ENCODE measurements at regions not wholly inside any gene's neighbourhood (a gene's known extent, or its start where the extent isn't known, plus 50 kb on each side); places are given as distances from the start of the nearest gene placed in this dataset.

DNA sequence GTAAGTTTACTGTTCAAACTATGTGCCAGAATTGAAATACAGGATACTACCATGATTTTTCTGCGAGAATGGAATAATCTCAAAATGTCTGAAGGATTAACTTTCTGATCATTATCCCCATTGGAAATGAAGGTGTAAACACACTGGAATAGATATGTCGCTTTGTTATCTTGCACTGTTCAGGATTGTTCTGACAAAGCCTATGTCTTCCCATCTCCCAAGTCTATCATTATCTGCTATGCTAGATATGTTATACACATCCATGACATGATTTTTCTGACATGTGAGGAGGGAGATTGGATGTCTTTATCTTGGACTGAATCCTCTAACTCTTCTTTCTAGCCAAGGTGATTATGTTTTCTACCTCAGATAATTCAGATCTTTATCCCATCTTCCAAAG lies 1239.3 kb upstream of the ADGRL4 start:
- Histone ChIP-seq H3K4me1 (ENCODE audit: control insufficient read depth, insufficient read depth, low read length) (no peaks in the 10 kb centered on the region), H3K9ac (ENCODE audit: extremely low read depth, low read length, poor library complexity, severe bottlenecking) (no peak overlapping the region), H3K4me3 (ENCODE audit: low read length) (no peak overlapping the region), H3K36me3 (ENCODE audit: control insufficient read depth, insufficient read depth, low read length) (no peaks in the 10 kb centered on the region), H3K27me3 (ENCODE audit: control insufficient read depth, insufficient read depth, low read length, poor library complexity, severe bottlenecking) (no peaks in the 10 kb centered on the region), H3K9me3 (ENCODE audit: control insufficient read depth, low read length) (peaks cover 28% of the 10 kb centered on the region), H3K27ac (ENCODE audit: low read depth, low read length) (no peak overlapping the region)
- Mint-ChIP-seq H3K4me3 (no peak overlapping the region), H3K27me3 (ENCODE audit: insufficient read depth) (no peaks in the 10 kb centered on the region), H3K27ac (no peak overlapping the region), H3K36me3 (ENCODE audit: low read depth) (peaks cover 2% of the 10 kb centered on the region), H3K4me1 (no peaks in the 10 kb centered on the region), H3K9me3 (peaks cover 25% of the 10 kb centered on the region)
- DNase-seq: no peak
- 91 to 100% methylated on average over 2 of the region's 2 CpGs for WGBS, 2 experiments (ENCODE audit: insufficient coverage in 1 of 2, insufficient read length in 1 of 2)
- TF ChIP-seq, protein P1, sequence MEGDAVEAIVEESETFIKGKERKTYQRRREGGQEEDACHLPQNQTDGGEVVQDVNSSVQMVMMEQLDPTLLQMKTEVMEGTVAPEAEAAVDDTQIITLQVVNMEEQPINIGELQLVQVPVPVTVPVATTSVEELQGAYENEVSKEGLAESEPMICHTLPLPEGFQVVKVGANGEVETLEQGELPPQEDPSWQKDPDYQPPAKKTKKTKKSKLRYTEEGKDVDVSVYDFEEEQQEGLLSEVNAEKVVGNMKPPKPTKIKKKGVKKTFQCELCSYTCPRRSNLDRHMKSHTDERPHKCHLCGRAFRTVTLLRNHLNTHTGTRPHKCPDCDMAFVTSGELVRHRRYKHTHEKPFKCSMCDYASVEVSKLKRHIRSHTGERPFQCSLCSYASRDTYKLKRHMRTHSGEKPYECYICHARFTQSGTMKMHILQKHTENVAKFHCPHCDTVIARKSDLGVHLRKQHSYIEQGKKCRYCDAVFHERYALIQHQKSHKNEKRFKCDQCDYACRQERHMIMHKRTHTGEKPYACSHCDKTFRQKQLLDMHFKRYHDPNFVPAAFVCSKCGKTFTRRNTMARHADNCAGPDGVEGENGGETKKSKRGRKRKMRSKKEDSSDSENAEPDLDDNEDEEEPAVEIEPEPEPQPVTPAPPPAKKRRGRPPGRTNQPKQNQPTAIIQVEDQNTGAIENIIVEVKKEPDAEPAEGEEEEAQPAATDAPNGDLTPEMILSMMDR (conservative IDR thresholded peaks at IDR 0.05): no peak

DNA sequence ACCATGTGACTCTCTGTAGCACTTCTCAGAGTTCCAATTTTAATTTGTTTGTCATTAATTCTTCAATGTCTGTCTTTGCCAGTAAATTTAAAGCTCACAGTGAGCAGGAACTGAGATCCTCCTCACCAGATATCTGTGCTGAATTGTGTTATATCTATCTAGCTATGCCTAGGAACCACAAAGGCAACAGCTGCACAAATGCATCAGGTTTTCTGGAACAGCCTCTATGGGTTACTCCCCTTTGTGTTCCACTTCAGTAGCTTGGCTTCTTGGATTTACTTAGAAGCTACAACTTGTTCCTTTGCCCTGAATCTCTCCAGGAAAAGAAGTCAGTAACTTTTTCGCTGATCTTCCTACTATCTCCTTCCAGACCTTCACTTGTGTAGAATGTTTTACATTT lies 1237.8 kb upstream of the ADGRL4 start:
- TF ChIP-seq, protein P1 (conservative IDR thresholded peaks at IDR 0.05): no peak
- Histone ChIP-seq H3K4me1 (ENCODE audit: control insufficient read depth, insufficient read depth, low read length) (no peaks in the 10 kb centered on the region), H3K27ac (ENCODE audit: low read depth, low read length) (no peak overlapping the region), H3K4me3 (ENCODE audit: low read length) (no peak overlapping the region), H3K27me3 (ENCODE audit: control insufficient read depth, insufficient read depth, low read length, poor library complexity, severe bottlenecking) (no peaks in the 10 kb centered on the region), H3K9ac (ENCODE audit: extremely low read depth, low read length, poor library complexity, severe bottlenecking) (no peak overlapping the region), H3K9me3 (ENCODE audit: control insufficient read depth, low read length) (peaks cover 15% of the 10 kb centered on the region), H3K36me3 (ENCODE audit: control insufficient read depth, insufficient read depth, low read length) (no peaks in the 10 kb centered on the region)
- Mint-ChIP-seq H3K4me1 (no peaks in the 10 kb centered on the region), H3K36me3 (ENCODE audit: low read depth) (no peaks in the 10 kb centered on the region), H3K4me3 (no peak overlapping the region), H3K27me3 (ENCODE audit: insufficient read depth) (no peaks in the 10 kb centered on the region), H3K9me3 (peaks cover 15% of the 10 kb centered on the region), H3K27ac (no peak overlapping the region)
- no CpG with 5 or more reads among the region's 1 CpG for WGBS, 2 experiments (ENCODE audit: insufficient coverage in 1 of 2, insufficient read length in 1 of 2)
- no peak for DNase-seq

DNA sequence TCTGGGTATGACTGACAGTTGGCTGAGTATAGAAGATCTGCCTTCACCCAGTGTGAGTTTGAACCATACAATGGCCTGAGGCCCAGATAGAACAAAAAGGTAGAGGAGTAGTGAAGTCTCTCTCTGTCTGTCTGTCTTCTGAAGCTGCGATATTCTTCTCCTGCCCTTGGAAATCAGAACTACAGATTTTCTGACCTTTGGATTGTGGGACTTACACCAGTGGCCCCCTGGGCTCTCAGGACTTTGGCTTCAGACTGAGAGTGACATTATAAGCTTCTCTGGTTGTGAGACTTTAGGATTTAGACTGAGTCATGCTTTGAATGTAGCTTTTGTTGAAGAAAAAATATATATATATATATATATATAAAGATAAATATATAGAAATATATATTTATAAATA lies 1235.0 kb upstream of the ADGRL4 start:
- Mint-ChIP-seq H3K27ac (no peak overlapping the region), H3K27me3 (ENCODE audit: insufficient read depth) (no peaks in the 10 kb centered on the region), H3K36me3 (ENCODE audit: low read depth) (no peaks in the 10 kb centered on the region), H3K4me1 (no peaks in the 10 kb centered on the region), H3K9me3 (no peaks in the 10 kb centered on the region), H3K4me3 (no peak overlapping the region)
- WGBS, 2 experiments (ENCODE audit: insufficient coverage in 1 of 2, insufficient read length in 1 of 2): 86% methylated on average over 1 of the region's 1 CpG; no CpG with 5 or more reads in 1 of the 2 experiments
- no peak overlapping the region for H3K4me3 ChIP-seq (ENCODE audit: low read length)
- H3K27ac ChIP-seq (ENCODE audit: low read depth, low read length): no peak overlapping the region
- H3K27me3 ChIP-seq (ENCODE audit: control insufficient read depth, insufficient read depth, low read length, poor library complexity, severe bottlenecking): no peaks in the 10 kb centered on the region
- no peak overlapping the region for H3K9ac ChIP-seq (ENCODE audit: extremely low read depth, low read length, poor library complexity, severe bottlenecking)
- no peaks in the 10 kb centered on the region for H3K36me3 ChIP-seq (ENCODE audit: control insufficient read depth, insufficient read depth, low read length)
- H3K9me3 ChIP-seq (ENCODE audit: control insufficient read depth, low read length): no peaks in the 10 kb centered on the region
- no peaks in the 10 kb centered on the region for H3K4me1 ChIP-seq (ENCODE audit: control insufficient read depth, insufficient read depth, low read length)
- TF ChIP-seq, protein P1 (conservative IDR thresholded peaks at IDR 0.05): no peak
- no peak for DNase-seq

Data from endodermal cell (in vitro differentiated cells).